ENCODE measurements at regions not wholly inside any gene's neighbourhood (a gene's known extent, or its start where the extent isn't known, plus 50 kb on each side); places are given as distances from the start of the nearest gene placed in this dataset.

DNA sequence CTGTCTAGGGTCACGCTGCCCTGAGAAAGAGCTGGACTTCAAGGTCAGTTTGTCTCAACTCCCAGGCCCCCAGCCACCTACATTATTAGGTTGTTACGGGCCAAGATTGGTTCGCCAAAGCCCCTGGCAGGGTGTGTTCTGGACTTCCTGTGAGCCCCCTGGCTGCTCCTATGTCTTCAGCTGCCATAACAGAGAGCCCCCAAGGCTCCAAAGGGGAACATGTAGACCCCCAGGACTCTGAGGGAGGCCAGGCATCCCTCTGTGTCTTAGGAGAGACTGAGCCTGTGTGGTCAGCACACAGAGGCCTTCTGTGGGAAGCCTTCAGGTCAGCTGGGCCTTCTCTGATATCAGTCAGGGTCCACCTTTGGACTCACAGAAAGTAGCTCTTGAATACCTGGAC lies 58.3 kb downstream of the INHBB start:
- H3K36me3 Mint-ChIP-seq (ENCODE audit: low read depth) = peaks cover 5% of the 10 kb centered on the region
- no peak for TF ChIP-seq CTCF (conservative IDR thresholded peaks at IDR 0.05)
- no peak overlapping the region for H3K27ac Mint-ChIP-seq (ENCODE audit: unreplicated experiment)
- no peaks in the 10 kb centered on the region for H3K4me1 Mint-ChIP-seq
- H3K27me3 Mint-ChIP-seq (ENCODE audit: low read depth) = peaks cover 6% of the 10 kb centered on the region
- H3K4me3 Mint-ChIP-seq = no peak overlapping the region
- peaks cover 5% of the 10 kb centered on the region for H3K9me3 Mint-ChIP-seq
- DNase-seq (ENCODE audit: low read depth, low spot score) = no peak

- H3K9me3 Mint-ChIP-seq = peaks cover 5% of the 10 kb centered on the region
- no peak for TF ChIP-seq CTCF (conservative IDR thresholded peaks at IDR 0.05)
- no peak overlapping the region for H3K4me3 Mint-ChIP-seq
- H3K4me1 Mint-ChIP-seq = no peaks in the 10 kb centered on the region
- no peak overlapping the region for H3K27ac Mint-ChIP-seq (ENCODE audit: unreplicated experiment)
- peaks cover 6% of the 10 kb centered on the region for H3K27me3 Mint-ChIP-seq (ENCODE audit: low read depth)
- DNase-seq (ENCODE audit: low read depth, low spot score) = no peak
- H3K36me3 Mint-ChIP-seq (ENCODE audit: low read depth) = peaks cover 5% of the 10 kb centered on the region
Observed at GRCh38 chr2:120404941-120405758, 59.2 kb downstream of the INHBB start.

DNA sequence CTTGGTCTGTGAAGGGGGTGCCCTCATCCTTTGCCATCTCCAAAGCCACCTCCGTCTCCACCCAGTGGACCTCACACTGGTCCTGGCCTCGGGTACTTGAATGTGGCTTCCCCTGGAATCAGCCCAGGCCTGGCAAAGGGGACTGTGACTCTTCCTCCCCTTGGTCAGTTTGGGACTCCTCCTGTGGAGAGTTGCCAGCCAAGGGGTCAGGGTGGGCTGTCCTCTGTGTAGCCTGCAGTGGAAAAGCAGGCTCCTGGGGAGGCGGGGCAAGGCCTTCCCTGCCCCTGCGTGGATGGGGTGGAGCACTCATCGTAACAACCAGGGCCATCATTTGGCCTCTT lies 59.8 kb downstream of the INHBB start:
- no peak for TF ChIP-seq CTCF (conservative IDR thresholded peaks at IDR 0.05)
- Mint-ChIP-seq H3K4me1 (no peaks in the 10 kb centered on the region), H3K36me3 (ENCODE audit: low read depth) (peaks cover 5% of the 10 kb centered on the region), H3K27me3 (ENCODE audit: low read depth) (peaks cover 5% of the 10 kb centered on the region), H3K9me3 (peaks cover 5% of the 10 kb centered on the region), H3K27ac (ENCODE audit: unreplicated experiment) (no peak overlapping the region), H3K4me3 (no peak overlapping the region)
- DNase-seq (ENCODE audit: low read depth, low spot score) = no peak

- Mint-ChIP-seq H3K4me3 (no peak overlapping the region), H3K36me3 (ENCODE audit: low read depth) (peaks cover 5% of the 10 kb centered on the region), H3K27me3 (ENCODE audit: low read depth) (no peaks in the 10 kb centered on the region), H3K27ac (ENCODE audit: unreplicated experiment) (peak overlapping the region; percentile 63), H3K4me1 (no peaks in the 10 kb centered on the region), H3K9me3 (peaks cover 8% of the 10 kb centered on the region)
- no peak for DNase-seq (ENCODE audit: low read depth, low spot score)
- no peak for TF ChIP-seq CTCF (conservative IDR thresholded peaks at IDR 0.05)
Observed at GRCh38 chr2:120406566-120406965, 60.6 kb downstream of the INHBB start.

DNA sequence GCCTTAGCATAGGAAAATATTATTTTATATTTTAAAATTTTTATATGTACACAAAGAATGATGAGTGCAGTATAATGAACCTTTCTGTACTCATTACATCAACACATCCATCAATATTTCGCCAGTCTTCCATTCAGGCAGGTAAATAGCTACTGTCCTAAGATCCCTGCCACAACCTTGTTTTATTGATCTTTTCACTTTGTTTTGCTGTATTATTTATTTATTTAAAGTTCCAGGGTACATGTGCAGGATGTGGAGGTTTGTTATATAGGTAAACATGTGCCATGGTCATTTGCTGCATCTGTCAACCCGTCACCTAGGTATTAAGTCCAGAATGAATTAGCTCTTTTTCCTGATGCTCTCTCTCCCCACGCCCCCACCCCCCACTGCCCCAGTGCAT lies 64.6 kb downstream of the INHBB start:
- H3K27me3 Mint-ChIP-seq (ENCODE audit: low read depth) = peaks cover 3% of the 10 kb centered on the region
- H3K36me3 Mint-ChIP-seq (ENCODE audit: low read depth) = peaks cover 5% of the 10 kb centered on the region
- H3K27ac Mint-ChIP-seq (ENCODE audit: unreplicated experiment) = no peak overlapping the region
- DNase-seq (ENCODE audit: low read depth, low spot score) = no peak
- no peak overlapping the region for H3K4me3 Mint-ChIP-seq
- TF ChIP-seq CTCF (conservative IDR thresholded peaks at IDR 0.05) = no peak
- H3K9me3 Mint-ChIP-seq = peaks cover 13% of the 10 kb centered on the region
- no peaks in the 10 kb centered on the region for H3K4me1 Mint-ChIP-seq

Data from neural crest cell (in vitro differentiated cells).